DND-41 (cell line): ENCODE measurements at regions not wholly inside any gene's neighbourhood (a gene's known extent, or its start where the extent isn't known, plus 50 kb on each side); places are given as distances from the start of the nearest gene placed in this dataset.

Source experiments
- ATAC-seq: fragments of 200-7000 bp; cut with Tn5 transposase; 3 replicates; pipeline ENCODE4 v1.9.1; 2021; ENCODE audit warnings: low read depth; ENCODE audit not compliant: insufficient read depth
- DNase-seq: peaks from one replicate; pipeline ENCODE4 v3.0.0-alpha.2; 2020
- H2AFZ ChIP-seq: 2 replicates; pipeline ENCODE4 v1.6.0; 2012; ENCODE audit warnings: low read depth, low read length
- H3K27ac ChIP-seq: 2 replicates; pipeline ENCODE4 v1.5.1; 2012; ENCODE audit warnings: low read length, inconsistent platforms
- H3K27me3 ChIP-seq: fragments of 200-600 bp; sonication (generic); 2 replicates; pipeline ENCODE4 v1.6.0; 2012; ENCODE audit warnings: low read length, mild to moderate bottlenecking, inconsistent platforms; ENCODE audit not compliant: insufficient read depth, poor library complexity
- H3K36me3 ChIP-seq: 2 replicates; pipeline ENCODE4 v1.5.1; 2012; ENCODE audit warnings: low read length, inconsistent platforms; ENCODE audit not compliant: insufficient read depth
- H3K4me1 ChIP-seq: 2 replicates; pipeline ENCODE4 v1.5.1; 2012; ENCODE audit warnings: mild to moderate bottlenecking, low read length; ENCODE audit not compliant: insufficient read depth
- H3K4me2 ChIP-seq: 2 replicates; pipeline ENCODE4 v1.6.0; 2012; ENCODE audit warnings: mild to moderate bottlenecking, moderate library complexity, low read length, inconsistent platforms; ENCODE audit not compliant: insufficient read depth
- H3K4me3 ChIP-seq, 2 experiments: fragments of 200-600 bp in 1 of 2; shearing (Covaris generic) in 1 of 2; 2 replicates each; pipeline ENCODE4 v1.5.1; 2012 to 2016; ENCODE audit warnings: inconsistent platforms in 2 of 2, low read length in 2 of 2, mild to moderate bottlenecking in 2 of 2, low read depth in 1 of 2, moderate library complexity in 1 of 2
- H3K79me2 ChIP-seq: 2 replicates; pipeline ENCODE4 v1.6.0; 2012; ENCODE audit warnings: low read length, inconsistent platforms; ENCODE audit not compliant: insufficient read depth
- H3K9ac ChIP-seq: 2 replicates; pipeline ENCODE4 v1.6.0; 2012; ENCODE audit warnings: low read depth, mild to moderate bottlenecking, inconsistent platforms, low read length, moderate library complexity
- H3K9me3 ChIP-seq: 2 replicates; pipeline ENCODE4 v1.5.1; 2012; ENCODE audit warnings: low read length, moderate library complexity, mild to moderate bottlenecking, inconsistent platforms; ENCODE audit not compliant: insufficient read depth, severe bottlenecking
- H4K20me1 ChIP-seq: 2 replicates; pipeline ENCODE4 v1.6.0; 2012; ENCODE audit warnings: low read length; ENCODE audit not compliant: insufficient read depth
- CTCF ChIP-seq: IDR thresholded peaks from 2 replicates; pipeline ENCODE4 v1.5.1; 2012; ENCODE audit warnings: borderline replicate concordance, low read length, moderate library complexity, mild to moderate bottlenecking; ENCODE audit not compliant: poor library complexity, severe bottlenecking; ENCODE audit errors: extremely low read depth
- EZH2 ChIP-seq: IDR thresholded peaks from 3 replicates; pipeline ENCODE4 v1.6.1; 2012; ENCODE audit warnings: borderline replicate concordance, low read depth, mild to moderate bottlenecking, moderate library complexity, low read length, inconsistent platforms; ENCODE audit not compliant: severe bottlenecking

- H3K27ac ChIP-seq = no peak overlapping the region
- no peaks in the 10 kb centered on the region for H3K36me3 ChIP-seq
- H3K9ac ChIP-seq = no peak overlapping the region
- DNase-seq = no peak
- H3K4me1 ChIP-seq = no peaks in the 10 kb centered on the region
- no peak overlapping the region for H2AFZ ChIP-seq
- H3K9me3 ChIP-seq = no peaks in the 10 kb centered on the region
- H3K79me2 ChIP-seq = no peaks in the 10 kb centered on the region
- H3K27me3 ChIP-seq = no peaks in the 10 kb centered on the region
- ATAC-seq = no peak
- H4K20me1 ChIP-seq = no peaks in the 10 kb centered on the region
- H3K4me2 ChIP-seq = no peak overlapping the region
- TF ChIP-seq EZH2 = no peak
- no peak for TF ChIP-seq CTCF
- no peak overlapping the region for H3K4me3 ChIP-seq
Measured at GRCh38 chr4:166635367-166635766, 598.9 kb downstream of the SPOCK3 start.

- no peak overlapping the region for H2AFZ ChIP-seq
- H3K27me3 ChIP-seq = no peaks in the 10 kb centered on the region
- H3K4me1 ChIP-seq = no peaks in the 10 kb centered on the region
- H3K79me2 ChIP-seq = no peaks in the 10 kb centered on the region
- no peak overlapping the region for H3K4me2 ChIP-seq
- H3K4me3 ChIP-seq = no peak overlapping the region
- ATAC-seq (no peak), DNase-seq (no peak)
- H3K9ac ChIP-seq = no peak overlapping the region
- TF ChIP-seq EZH2 = no peak
- no peak for TF ChIP-seq CTCF
- H3K27ac ChIP-seq = no peak overlapping the region
- no peaks in the 10 kb centered on the region for H3K9me3 ChIP-seq
- H3K36me3 ChIP-seq = no peaks in the 10 kb centered on the region
- no peaks in the 10 kb centered on the region for H4K20me1 ChIP-seq
Measured at GRCh38 chr4:166637816-166638215, 596.5 kb downstream of the SPOCK3 start.

- Histone ChIP-seq H2AFZ (no peak overlapping the region), H3K4me1 (no peaks in the 10 kb centered on the region), H3K79me2 (no peaks in the 10 kb centered on the region), H3K27ac (no peak overlapping the region), H3K4me2 (no peak overlapping the region), H3K9me3 (no peaks in the 10 kb centered on the region), H3K27me3 (no peaks in the 10 kb centered on the region), H3K36me3 (no peaks in the 10 kb centered on the region), H3K9ac (no peak overlapping the region), H3K4me3 (no peak overlapping the region), H4K20me1 (no peaks in the 10 kb centered on the region)
- no peak for ATAC-seq
- no peak for TF ChIP-seq EZH2
- TF ChIP-seq CTCF = no peak
- DNase-seq = no peak
Measured at GRCh38 chr4:166655231-166655630, 579.1 kb downstream of the SPOCK3 start.

GRCh38 chr4:166655705-166656104 is 578.6 kb downstream of the SPOCK3 start:
- no peak overlapping the region for H3K9ac ChIP-seq
- ATAC-seq (no peak), DNase-seq (no peak)
- no peaks in the 10 kb centered on the region for H3K36me3 ChIP-seq
- H3K79me2 ChIP-seq = no peaks in the 10 kb centered on the region
- H3K4me3 ChIP-seq = no peak overlapping the region
- no peaks in the 10 kb centered on the region for H4K20me1 ChIP-seq
- no peaks in the 10 kb centered on the region for H3K27me3 ChIP-seq
- H3K4me1 ChIP-seq = no peaks in the 10 kb centered on the region
- no peaks in the 10 kb centered on the region for H3K9me3 ChIP-seq
- TF ChIP-seq CTCF (no peak), EZH2 (no peak)
- H3K27ac ChIP-seq = no peak overlapping the region
- no peak overlapping the region for H3K4me2 ChIP-seq
- H2AFZ ChIP-seq = no peak overlapping the region
